GM12875 (cell line): ENCODE measurements at regions not wholly inside any gene's neighbourhood (a gene's known extent, or its start where the extent isn't known, plus 50 kb on each side); places are given as distances from the start of the nearest gene placed in this dataset.
"Not testable (repeated sequence)": the region's sequence is repeated elsewhere in the genome, so short reads cannot be mapped to it uniquely, and the experiment has no call there.

Source experiments
- H3K4me3 ChIP-seq: one replicate; pipeline ENCODE4 v1.5.1; 2011; ENCODE audit warnings: low read depth, low read length, control low read depth
- TF ChIP-seq, protein P1 (sequence below): IDR thresholded peaks from 2 replicates; pipeline ENCODE4 v1.5.1; 2011; ENCODE audit warnings: low read depth, mild to moderate bottlenecking, control low read depth, inconsistent platforms, low read length, moderate library complexity, borderline replicate concordance; ENCODE audit not compliant: insufficient read depth

DNA sequence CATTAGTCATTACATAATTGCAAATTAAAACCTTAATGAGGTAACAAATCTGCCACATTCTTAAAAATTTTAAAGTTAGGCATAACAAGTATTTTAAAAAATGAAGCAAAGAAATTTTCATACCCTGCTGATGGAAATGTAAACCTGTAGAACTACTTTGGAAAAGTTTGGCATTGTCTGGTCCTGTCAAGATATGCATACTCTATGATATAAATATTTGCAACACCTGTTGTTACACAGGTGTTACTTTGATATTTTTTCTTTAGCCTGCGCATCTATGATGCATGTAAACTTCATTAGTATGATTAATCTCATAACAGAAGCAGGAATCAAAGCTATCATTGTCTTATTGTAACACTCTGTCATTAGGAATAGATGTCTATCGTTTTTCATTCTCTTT is 634.3 kb downstream of the TRIB2 start:
- TF ChIP-seq, protein P1, sequence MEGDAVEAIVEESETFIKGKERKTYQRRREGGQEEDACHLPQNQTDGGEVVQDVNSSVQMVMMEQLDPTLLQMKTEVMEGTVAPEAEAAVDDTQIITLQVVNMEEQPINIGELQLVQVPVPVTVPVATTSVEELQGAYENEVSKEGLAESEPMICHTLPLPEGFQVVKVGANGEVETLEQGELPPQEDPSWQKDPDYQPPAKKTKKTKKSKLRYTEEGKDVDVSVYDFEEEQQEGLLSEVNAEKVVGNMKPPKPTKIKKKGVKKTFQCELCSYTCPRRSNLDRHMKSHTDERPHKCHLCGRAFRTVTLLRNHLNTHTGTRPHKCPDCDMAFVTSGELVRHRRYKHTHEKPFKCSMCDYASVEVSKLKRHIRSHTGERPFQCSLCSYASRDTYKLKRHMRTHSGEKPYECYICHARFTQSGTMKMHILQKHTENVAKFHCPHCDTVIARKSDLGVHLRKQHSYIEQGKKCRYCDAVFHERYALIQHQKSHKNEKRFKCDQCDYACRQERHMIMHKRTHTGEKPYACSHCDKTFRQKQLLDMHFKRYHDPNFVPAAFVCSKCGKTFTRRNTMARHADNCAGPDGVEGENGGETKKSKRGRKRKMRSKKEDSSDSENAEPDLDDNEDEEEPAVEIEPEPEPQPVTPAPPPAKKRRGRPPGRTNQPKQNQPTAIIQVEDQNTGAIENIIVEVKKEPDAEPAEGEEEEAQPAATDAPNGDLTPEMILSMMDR = no peak
- no peak overlapping the region for H3K4me3 ChIP-seq

DNA sequence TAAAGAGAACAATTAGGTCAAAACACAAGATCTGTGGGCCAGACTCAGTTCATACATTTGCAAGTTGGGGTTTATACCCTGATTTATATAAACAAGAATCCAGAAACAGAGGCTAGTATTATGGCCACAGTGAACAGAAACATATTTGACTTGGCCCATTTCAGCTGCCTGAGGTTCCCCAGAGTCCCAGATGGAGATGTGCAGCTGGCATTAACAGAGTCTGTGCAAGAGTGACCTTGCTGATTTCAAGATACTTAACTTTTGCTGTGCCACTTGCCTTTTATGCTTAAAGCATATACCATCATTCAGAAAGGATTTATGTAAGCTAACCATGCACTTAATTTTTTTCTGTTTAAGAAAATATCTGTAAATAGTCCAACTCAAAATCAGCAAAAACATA is 636.3 kb downstream of the TRIB2 start:
- no peak overlapping the region for H3K4me3 ChIP-seq
- TF ChIP-seq, protein P1 = no peak

DNA sequence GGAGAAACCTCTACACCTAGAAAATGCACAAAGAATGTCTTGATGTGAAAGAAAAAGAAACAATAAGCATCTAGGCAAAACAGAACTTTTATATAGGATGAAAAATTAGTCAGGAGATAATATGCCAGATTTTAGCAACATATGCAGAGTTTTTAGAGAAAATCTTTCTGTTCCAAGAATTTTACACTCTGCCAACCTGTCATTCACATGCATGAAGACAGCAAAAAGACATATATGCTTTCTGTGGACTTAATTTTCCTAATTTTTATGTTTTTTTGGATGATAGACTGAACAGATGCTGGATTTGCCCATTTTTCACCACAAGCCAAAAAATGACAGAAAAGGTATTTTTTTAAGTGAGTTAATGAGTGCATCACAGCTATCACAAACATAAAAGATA is 637.3 kb downstream of the TRIB2 start:
- TF ChIP-seq, protein P1 = no peak
- H3K4me3 ChIP-seq = no peak overlapping the region

DNA sequence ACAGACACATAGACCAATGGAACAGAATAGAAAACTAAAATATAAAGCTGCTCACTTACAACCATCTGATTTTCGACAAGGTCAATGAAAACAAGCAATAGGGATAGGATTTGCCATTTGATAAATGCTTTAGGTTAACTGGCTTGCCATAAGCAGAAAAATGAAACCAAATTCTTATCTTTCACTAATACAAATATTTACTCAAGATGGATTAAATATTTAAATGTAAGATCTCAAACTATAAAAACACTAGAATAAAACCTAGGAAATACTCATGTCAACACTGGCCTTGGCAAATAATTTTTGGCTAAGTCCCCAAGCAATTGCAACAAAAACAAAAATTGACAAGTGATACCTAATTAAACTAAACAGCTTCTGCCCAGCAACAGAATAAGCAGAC is 665.2 kb downstream of the TRIB2 start:
- H3K4me3 ChIP-seq = not testable (repeated sequence)

DNA sequence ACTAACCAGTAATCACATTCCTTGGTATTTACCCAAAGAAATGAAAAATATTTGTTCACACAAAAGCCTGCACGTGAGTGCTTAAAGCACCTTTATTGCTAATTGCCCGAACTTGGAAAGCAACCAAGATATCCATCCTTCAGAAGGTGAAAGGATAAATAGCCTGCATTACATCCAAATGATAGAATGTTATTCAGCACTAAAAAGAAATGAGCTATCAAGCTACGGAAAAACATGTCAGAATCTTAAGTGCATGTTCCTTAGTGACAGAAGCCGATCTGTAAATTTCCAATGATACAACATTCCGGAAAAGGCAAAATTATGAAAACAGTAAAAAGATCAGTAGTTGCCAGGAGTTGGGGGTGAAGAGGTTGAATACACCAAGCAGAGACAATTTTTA is 672.4 kb downstream of the TRIB2 start:
- not testable (repeated sequence) for H3K4me3 ChIP-seq

DNA sequence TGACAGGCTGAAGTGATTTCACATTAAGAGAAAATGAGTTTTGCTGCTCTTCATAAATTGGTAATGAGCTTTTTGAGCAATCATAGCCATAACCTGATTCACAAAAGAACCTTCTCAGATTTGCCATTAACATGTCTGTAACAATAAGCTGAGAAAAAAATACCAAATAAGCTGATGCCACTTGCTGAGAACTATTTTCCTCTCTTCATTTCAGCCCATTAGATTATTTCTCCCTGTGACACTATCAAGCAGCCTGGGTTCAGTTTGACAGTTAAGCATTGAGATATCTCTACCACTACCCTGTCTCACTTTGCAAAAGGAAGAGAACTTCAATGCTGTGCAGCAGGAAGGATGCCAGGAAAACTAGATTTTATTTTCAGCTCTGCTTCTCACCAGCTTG is 673.9 kb downstream of the TRIB2 start:
- TF ChIP-seq, protein P1 = no peak
- H3K4me3 ChIP-seq = no peak overlapping the region

DNA sequence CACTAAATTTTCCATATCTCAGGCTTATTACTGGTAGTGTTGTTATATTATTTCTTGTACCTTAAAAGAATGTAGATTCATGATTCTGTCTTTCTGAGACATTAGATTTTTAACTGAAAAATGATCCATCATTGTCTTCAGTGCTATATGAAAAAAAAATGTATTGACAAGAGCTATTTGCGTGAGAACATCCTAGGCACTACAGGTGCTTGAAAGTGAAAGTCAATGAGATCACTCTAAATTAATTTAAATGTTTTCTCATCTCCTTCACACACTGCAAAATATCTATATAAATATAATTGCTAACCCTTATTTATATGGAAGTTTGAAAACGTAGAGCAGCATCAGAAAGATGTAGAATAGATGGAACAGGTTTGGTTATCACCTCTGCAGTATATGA is 684.6 kb downstream of the TRIB2 start:
- TF ChIP-seq, protein P1 = no peak

DNA sequence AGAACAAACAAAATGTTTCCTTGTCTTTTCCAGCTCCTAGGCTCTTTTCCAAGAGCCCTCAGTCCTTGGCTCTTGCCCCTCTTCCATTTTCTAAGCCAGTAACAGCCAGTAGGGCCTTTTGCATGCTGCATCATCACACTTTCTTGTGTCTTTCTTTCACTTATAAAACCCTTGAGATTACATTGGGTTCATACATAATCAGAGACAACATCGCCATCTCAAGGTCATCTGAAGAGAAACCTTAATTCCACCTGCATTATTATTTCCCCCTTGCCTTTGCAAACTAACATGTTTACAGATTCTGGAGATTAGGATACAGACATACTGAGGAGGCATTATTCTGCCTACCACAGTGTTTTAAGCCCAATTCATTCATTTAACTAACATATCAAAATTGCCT is 697.3 kb downstream of the TRIB2 start:
- TF ChIP-seq, protein P1 = no peak

More for the DNA sequence above, 684.6 kb downstream of the TRIB2 start:
- no peak overlapping the region for H3K4me3 ChIP-seq

DNA sequence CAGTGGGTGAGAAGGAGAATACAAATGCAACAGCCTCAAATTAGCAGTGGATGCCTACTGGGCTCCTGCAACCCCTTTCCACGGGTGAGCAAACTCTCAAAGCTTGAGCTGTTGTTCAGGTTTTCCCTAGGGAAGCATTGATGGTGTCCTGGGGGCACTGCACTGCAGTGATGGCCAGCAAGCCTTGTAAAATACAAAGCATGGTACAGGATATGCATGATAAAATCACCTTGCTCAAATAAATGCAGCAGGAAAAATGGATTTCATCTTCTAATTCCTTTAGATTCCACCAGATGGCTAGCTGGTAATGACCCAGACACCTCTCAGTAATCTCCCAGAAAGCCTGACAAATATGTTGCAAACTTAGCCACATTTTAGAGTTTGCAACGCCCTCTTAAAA is 698.2 kb downstream of the TRIB2 start:
- TF ChIP-seq, protein P1 = no peak
- no peak overlapping the region for H3K4me3 ChIP-seq

More for the DNA sequence above, 697.3 kb downstream of the TRIB2 start:
- H3K4me3 ChIP-seq = no peak overlapping the region
